Large intestine (tissue), 3 donors: ENCODE measurements at regions not wholly inside any gene's neighbourhood (a gene's known extent, or its start where the extent isn't known, plus 50 kb on each side); places are given as distances from the start of the nearest gene placed in this dataset.
A peak's percentile ranks its signal among the peaks of the same experiment; 100 is the strongest.
"Not testable (repeated sequence)": the region's sequence is repeated elsewhere in the genome, so short reads cannot be mapped to it uniquely, and the experiment has no call there.

Source experiments
- DNase-seq, 2 donors: peaks; one replicate each; pipeline versions ENCODE4 v3.0.0 to v3.0.0-alpha.2; 2013
- H3K27ac ChIP-seq: one replicate; pipeline ENCODE4 v1.5.1; 2013; ENCODE audit warnings: low read length
- H3K27me3 ChIP-seq: 2 replicates; pipeline ENCODE4 v1.6.1; 2013; ENCODE audit warnings: low read length; ENCODE audit not compliant: control insufficient read depth, insufficient read depth
- H3K36me3 ChIP-seq: 2 replicates; pipeline ENCODE4 v1.6.1; 2013; ENCODE audit warnings: low read length; ENCODE audit not compliant: control insufficient read depth, insufficient read depth
- H3K4me1 ChIP-seq: one replicate; pipeline ENCODE4 v1.6.1; 2013; ENCODE audit warnings: low read length; ENCODE audit not compliant: control insufficient read depth, insufficient read depth
- H3K4me3 ChIP-seq: one replicate; pipeline ENCODE4 v1.5.1; 2013; ENCODE audit warnings: low read length
- H3K9me3 ChIP-seq: one replicate; pipeline ENCODE4 v1.6.1; 2013; ENCODE audit warnings: mild to moderate bottlenecking, low read depth, low read length, moderate library complexity; ENCODE audit not compliant: control insufficient read depth
- WGBS: methylation state at CpG from one replicate; pipeline ENCODE4 v1.1.5; 2013; ENCODE audit warnings: low lambda C conversion rate; ENCODE audit not compliant: insufficient coverage; 5-methylcytosine and 5-hydroxymethylcytosine counted together

DNA sequence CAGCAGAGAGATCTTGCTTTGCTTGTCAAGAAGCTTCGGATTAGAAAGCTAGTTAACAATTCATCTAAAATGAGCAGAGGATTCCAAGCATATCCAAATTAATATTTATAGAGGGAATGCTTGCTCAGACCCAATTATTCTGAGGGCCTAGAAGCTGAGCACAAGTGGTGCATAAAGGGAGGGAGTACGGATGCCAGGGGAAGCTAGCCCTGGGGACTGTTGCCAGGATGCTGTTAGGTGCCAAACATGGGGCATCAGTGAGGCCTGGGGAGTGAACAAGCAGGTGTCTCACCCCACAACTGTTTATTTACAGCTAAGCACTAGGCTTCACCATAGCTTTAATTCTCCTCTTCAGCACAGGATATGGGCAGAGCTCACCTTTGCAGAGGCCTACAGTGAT, 684.1 kb upstream of the C16orf82 start:
- no peaks in the 10 kb centered on the region for H3K27me3 ChIP-seq
- no peak overlapping the region for H3K4me3 ChIP-seq
- no CpG with 5 or more reads among the region's 2 CpGs for WGBS
- H3K9me3 ChIP-seq = no peaks in the 10 kb centered on the region
- no peak overlapping the region for H3K27ac ChIP-seq
- H3K36me3 ChIP-seq = no peaks in the 10 kb centered on the region
- no peaks in the 10 kb centered on the region for H3K4me1 ChIP-seq
- DNase-seq = no peak

DNA sequence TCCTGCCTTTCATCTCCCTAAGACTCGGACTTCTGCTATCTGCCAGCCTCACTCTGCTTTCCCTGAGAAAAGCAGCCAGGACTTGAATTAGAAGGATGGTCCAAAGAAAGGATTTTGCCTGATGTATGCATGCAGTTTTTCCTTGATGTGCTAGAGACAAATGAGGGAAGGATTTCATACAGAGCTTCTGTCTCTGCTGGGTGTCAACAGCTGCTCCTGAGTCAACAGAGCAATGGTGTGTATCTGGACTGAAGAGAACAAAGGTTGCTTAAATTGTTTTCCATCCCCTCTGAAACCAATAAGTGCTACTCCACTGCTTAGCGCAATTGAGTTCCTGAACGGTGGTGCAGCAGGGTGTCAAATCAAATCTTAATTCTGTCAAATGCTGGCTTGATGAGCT, 680.6 kb upstream of the C16orf82 start:
- no peak overlapping the region for H3K27ac ChIP-seq
- H3K27me3 ChIP-seq = no peaks in the 10 kb centered on the region
- WGBS = no CpG with 5 or more reads among the region's 3 CpGs
- peak in 1 of 2 donors; percentile 22 for DNase-seq
- H3K4me1 ChIP-seq = no peaks in the 10 kb centered on the region
- H3K4me3 ChIP-seq = no peak overlapping the region
- H3K9me3 ChIP-seq = no peaks in the 10 kb centered on the region
- no peaks in the 10 kb centered on the region for H3K36me3 ChIP-seq

GRCh38 chr16:26391833-26392232, 674.9 kb upstream of the C16orf82 start:
- Histone ChIP-seq H3K4me1 (no peaks in the 10 kb centered on the region), H3K36me3 (no peaks in the 10 kb centered on the region), H3K27me3 (no peaks in the 10 kb centered on the region), H3K27ac (no peak overlapping the region), H3K4me3 (no peak overlapping the region), H3K9me3 (no peaks in the 10 kb centered on the region)
- no peak for DNase-seq

GRCh38 chr16:26394409-26394808, 672.3 kb upstream of the C16orf82 start:
- H3K4me3 ChIP-seq = no peak overlapping the region
- no peaks in the 10 kb centered on the region for H3K36me3 ChIP-seq
- H3K9me3 ChIP-seq = no peaks in the 10 kb centered on the region
- no peaks in the 10 kb centered on the region for H3K27me3 ChIP-seq
- WGBS = no CpG with 5 or more reads among the region's 5 CpGs
- H3K27ac ChIP-seq = no peak overlapping the region
- DNase-seq = no peak
- H3K4me1 ChIP-seq = no peaks in the 10 kb centered on the region

DNA sequence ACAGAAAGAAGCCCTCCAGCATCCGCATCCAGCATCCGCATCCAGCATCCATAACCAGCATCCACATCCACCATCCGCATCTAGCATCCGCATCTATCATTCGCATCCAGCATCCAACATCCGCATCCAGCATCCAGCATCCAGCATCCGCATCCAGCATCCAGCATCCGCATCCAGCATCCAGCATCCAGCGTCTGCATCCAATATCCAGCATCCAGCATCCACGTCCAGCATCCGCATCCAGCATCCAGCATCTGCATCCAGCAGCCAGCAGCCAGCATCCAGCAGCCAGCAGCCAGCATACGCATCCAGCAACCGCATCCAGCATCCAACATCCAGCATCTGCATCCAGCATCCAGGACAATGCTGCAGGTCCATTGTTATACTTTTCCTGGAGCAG, 671.0 kb upstream of the C16orf82 start:
- Histone ChIP-seq H3K4me3 (no peak overlapping the region), H3K27ac (no peak overlapping the region)

GRCh38 chr16:26396511-26397235, 670.1 kb upstream of the C16orf82 start:
- 45% methylated on average over 2 of the region's 3 CpGs for WGBS
- Histone ChIP-seq H3K9me3 (no peaks in the 10 kb centered on the region), H3K4me1 (no peaks in the 10 kb centered on the region), H3K36me3 (no peaks in the 10 kb centered on the region), H3K4me3 (no peak overlapping the region), H3K27me3 (no peaks in the 10 kb centered on the region), H3K27ac (no peak overlapping the region)
- DNase-seq = no peak

More for the DNA sequence above, 671.0 kb upstream of the C16orf82 start:
- Histone ChIP-seq H3K9me3 (no peaks in the 10 kb centered on the region), H3K27me3 (no peaks in the 10 kb centered on the region), H3K4me1 (no peaks in the 10 kb centered on the region), H3K36me3 (no peaks in the 10 kb centered on the region)
- no CpG with 5 or more reads among the region's 13 CpGs for WGBS
- no peak for DNase-seq

DNA sequence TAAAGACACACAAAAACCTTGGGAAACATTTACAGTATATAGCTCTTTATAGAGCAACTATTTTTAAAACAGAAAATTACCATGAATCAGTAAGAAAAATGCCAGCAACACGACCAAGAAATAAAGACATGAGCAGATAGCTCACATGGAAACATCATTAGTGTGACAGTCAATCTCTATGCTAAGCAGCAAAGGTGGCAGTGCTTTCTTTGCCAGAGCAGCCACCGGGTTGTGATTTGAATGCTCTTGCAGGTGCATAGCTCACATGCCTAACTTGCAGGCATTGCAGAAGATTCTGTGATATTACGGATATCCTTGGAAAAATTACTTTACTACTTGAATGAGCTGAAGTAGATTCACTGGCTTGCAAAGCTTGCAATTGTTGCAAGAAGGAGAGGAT, 652.9 kb upstream of the C16orf82 start:
- no peaks in the 10 kb centered on the region for H3K9me3 ChIP-seq
- H3K4me3 ChIP-seq = no peak overlapping the region
- DNase-seq = no peak
- no peak overlapping the region for H3K27ac ChIP-seq
- no peaks in the 10 kb centered on the region for H3K36me3 ChIP-seq
- WGBS = 50% methylated on average over 1 of the region's 3 CpGs
- no peaks in the 10 kb centered on the region for H3K4me1 ChIP-seq
- H3K27me3 ChIP-seq = no peaks in the 10 kb centered on the region

DNA sequence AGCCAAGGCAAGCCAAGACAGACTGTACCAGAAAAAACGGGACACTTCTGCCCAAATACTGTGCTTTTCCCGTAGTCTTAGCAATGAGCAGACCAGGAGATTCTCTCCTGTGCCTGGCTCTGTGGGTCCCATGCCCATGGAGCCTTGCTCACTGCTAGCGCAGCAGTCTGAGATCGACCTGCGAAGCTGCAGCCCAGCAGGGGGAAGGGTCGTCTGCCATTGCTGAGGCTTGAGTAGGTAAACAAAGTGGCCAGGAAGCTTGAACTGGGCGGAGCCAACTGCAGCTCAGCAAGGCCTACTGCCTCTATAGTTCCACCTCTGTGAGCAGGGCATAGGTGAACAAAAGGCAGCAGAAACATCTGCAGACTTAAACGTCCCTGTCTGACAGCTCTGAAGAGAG, 647.3 kb upstream of the C16orf82 start:
- H3K27ac ChIP-seq, DNase-seq, H3K4me3 ChIP-seq, H3K36me3 ChIP-seq, H3K4me1 ChIP-seq, H3K27me3 ChIP-seq, H3K9me3 ChIP-seq: not testable (repeated sequence)
- no CpG with 5 or more reads among the region's 8 CpGs for WGBS

- Histone ChIP-seq H3K27ac (no peak overlapping the region), H3K9me3 (no peaks in the 10 kb centered on the region), H3K4me1 (no peaks in the 10 kb centered on the region), H3K27me3 (no peaks in the 10 kb centered on the region), H3K36me3 (no peaks in the 10 kb centered on the region), H3K4me3 (no peak overlapping the region)
- DNase-seq = no peak
- no CpG with 5 or more reads among the region's 2 CpGs for WGBS
These were observed 636.1 kb upstream of the C16orf82 start for GRCh38 chr16:26430618-26431017.

DNA sequence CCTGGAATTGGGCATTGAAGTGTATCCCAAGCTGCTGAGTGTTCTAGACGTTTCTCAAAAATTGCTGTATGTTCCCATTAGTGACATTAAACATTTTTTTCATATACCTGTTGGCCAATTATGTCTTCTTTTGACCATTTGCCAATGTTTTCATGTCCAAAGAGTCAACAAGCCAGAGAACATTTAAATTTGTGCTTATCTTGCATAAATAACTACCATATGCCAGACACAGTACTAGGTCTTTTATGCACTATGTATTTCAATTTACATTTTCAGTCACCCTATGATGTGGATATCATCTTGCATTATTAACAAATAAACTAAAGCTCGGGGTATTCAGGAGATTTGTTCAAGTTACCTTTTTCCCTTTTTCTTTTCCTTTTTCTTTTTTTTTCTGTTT, 632.9 kb upstream of the C16orf82 start:
- WGBS = 82% methylated on average over 2 of the region's 2 CpGs
- H3K4me3 ChIP-seq = no peak overlapping the region

GRCh38 chr16:26441178-26441577, 625.5 kb upstream of the C16orf82 start:
- WGBS = no CpG with 5 or more reads among the region's 3 CpGs
- Histone ChIP-seq H3K27me3 (no peaks in the 10 kb centered on the region), H3K27ac (no peak overlapping the region), H3K4me3 (no peak overlapping the region), H3K4me1 (no peaks in the 10 kb centered on the region), H3K36me3 (no peaks in the 10 kb centered on the region), H3K9me3 (no peaks in the 10 kb centered on the region)
- no peak for DNase-seq

More for the DNA sequence above, 632.9 kb upstream of the C16orf82 start:
- Histone ChIP-seq H3K36me3 (no peaks in the 10 kb centered on the region), H3K9me3 (no peaks in the 10 kb centered on the region), H3K27ac (no peak overlapping the region), H3K4me1 (no peaks in the 10 kb centered on the region), H3K27me3 (no peaks in the 10 kb centered on the region)
- DNase-seq = no peak
